ENCODE measurements at regions not wholly inside any gene's neighbourhood (a gene's known extent, or its start where the extent isn't known, plus 50 kb on each side); places are given as distances from the start of the nearest gene placed in this dataset.

DNA sequence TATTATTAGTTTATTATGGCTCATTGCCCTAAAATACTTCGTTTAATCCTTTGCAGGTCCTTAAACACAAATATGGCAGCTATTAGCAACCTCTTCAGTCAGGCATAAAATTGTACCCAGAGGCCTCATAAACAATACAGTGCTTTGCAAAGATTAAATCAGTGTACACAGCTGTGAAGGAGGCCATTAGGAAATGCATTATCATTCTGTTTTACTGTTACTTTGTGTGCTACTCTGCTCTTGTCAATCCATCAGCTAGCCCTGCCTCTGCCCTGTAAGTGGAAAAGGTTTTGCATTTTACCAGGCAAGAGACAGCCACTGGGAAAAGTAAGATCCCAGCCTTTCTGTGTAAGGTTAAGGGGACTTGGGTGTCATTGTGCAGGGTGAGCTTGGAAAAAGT is 415.7 kb upstream of the DAB1 start:
- 32 to 53% methylated on average over 1 of the region's 1 CpG for WGBS, 2 donors
- H3K27ac ChIP-seq (ENCODE audit: low read depth in 2 of 2, low read length in 1 of 2), result no peak overlapping the region
- peaks cover 4 to 5% of the 10 kb centered on the region in 2 donors for H3K9me3 ChIP-seq (ENCODE audit: control insufficient read depth in 2 of 2, insufficient read depth in 1 of 2, low read depth in 1 of 2, low read length in 1 of 2)

GRCh38 chr1:57839067-57839466 is 415.2 kb upstream of the DAB1 start:
- Histone ChIP-seq H3K4me3 (ENCODE audit: low read depth in 1 of 2, low read length in 2 of 2) (no peak overlapping the region), H3K4me1 (ENCODE audit: control insufficient read depth in 2 of 2, insufficient read depth in 2 of 2, low read length in 1 of 2) (no peaks in the 10 kb centered on the region), H3K9me3 (ENCODE audit: control insufficient read depth in 2 of 2, insufficient read depth in 1 of 2, low read depth in 1 of 2, low read length in 1 of 2) (peaks cover 4 to 5% of the 10 kb centered on the region in 2 donors), H3K36me3 (ENCODE audit: control insufficient read depth in 2 of 2, insufficient read depth in 2 of 2, low read length in 1 of 2) (no peaks in the 10 kb centered on the region), H3K27me3 (ENCODE audit: control insufficient read depth in 1 of 2, insufficient read depth in 2 of 2, low read length in 2 of 2) (no peaks in the 10 kb centered on the region), H3K27ac (ENCODE audit: low read depth in 2 of 2, low read length in 1 of 2) (no peak overlapping the region)
- WGBS, 2 donors, result 52 to 65% methylated on average over 1 of the region's 1 CpG

More for the DNA sequence above, 415.7 kb upstream of the DAB1 start:
- Histone ChIP-seq H3K36me3 (ENCODE audit: control insufficient read depth in 2 of 2, insufficient read depth in 2 of 2, low read length in 1 of 2) (no peaks in the 10 kb centered on the region), H3K27me3 (ENCODE audit: control insufficient read depth in 1 of 2, insufficient read depth in 2 of 2, low read length in 2 of 2) (no peaks in the 10 kb centered on the region), H3K4me1 (ENCODE audit: control insufficient read depth in 2 of 2, insufficient read depth in 2 of 2, low read length in 1 of 2) (no peaks in the 10 kb centered on the region), H3K4me3 (ENCODE audit: low read depth in 1 of 2, low read length in 2 of 2) (no peak overlapping the region)

- H3K4me3 ChIP-seq (ENCODE audit: low read depth in 1 of 2, low read length in 2 of 2), result no peak overlapping the region
- WGBS, 2 donors, result 44 to 45% methylated on average over 5 of the region's 5 CpGs
Measured at GRCh38 chr1:57835620-57836019, 411.8 kb upstream of the DAB1 start.

DNA sequence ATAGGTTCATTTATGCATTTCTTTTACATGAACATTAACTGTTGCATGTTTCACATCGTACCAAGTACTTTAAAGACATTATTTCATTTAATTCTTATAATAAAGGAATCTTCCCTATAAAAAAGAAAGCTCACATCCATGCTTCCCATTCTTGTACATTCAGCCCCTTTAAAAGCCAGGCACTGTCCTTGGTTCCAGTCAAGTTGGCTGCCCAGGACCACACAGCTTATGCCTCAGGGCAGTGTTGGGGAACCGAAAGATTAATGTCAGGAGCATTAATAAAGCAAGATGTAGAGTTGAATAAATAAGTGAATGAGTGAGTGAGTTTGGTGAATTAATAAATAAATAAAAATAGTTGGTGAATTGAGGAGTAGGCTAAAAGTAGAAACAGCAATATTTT is 409.4 kb upstream of the DAB1 start:
- Histone ChIP-seq H3K9me3 (ENCODE audit: control insufficient read depth in 2 of 2, insufficient read depth in 1 of 2, low read depth in 1 of 2, low read length in 1 of 2) (no peaks in the 10 kb centered on the region), H3K4me1 (ENCODE audit: control insufficient read depth in 2 of 2, insufficient read depth in 2 of 2, low read length in 1 of 2) (no peaks in the 10 kb centered on the region), H3K36me3 (ENCODE audit: control insufficient read depth in 2 of 2, insufficient read depth in 2 of 2, low read length in 1 of 2) (no peaks in the 10 kb centered on the region), H3K4me3 (ENCODE audit: low read depth in 1 of 2, low read length in 2 of 2) (no peak overlapping the region), H3K27me3 (ENCODE audit: control insufficient read depth in 1 of 2, insufficient read depth in 2 of 2, low read length in 2 of 2) (no peaks in the 10 kb centered on the region), H3K27ac (ENCODE audit: low read depth in 2 of 2, low read length in 1 of 2) (no peak overlapping the region)
- 64 to 81% methylated on average over 2 of the region's 2 CpGs for WGBS, 2 donors

More at GRCh38 chr1:57835620-57836019, 411.8 kb upstream of the DAB1 start:
- Histone ChIP-seq H3K9me3 (ENCODE audit: control insufficient read depth in 2 of 2, insufficient read depth in 1 of 2, low read depth in 1 of 2, low read length in 1 of 2) (no peaks in the 10 kb centered on the region), H3K27ac (ENCODE audit: low read depth in 2 of 2, low read length in 1 of 2) (no peak overlapping the region), H3K36me3 (ENCODE audit: control insufficient read depth in 2 of 2, insufficient read depth in 2 of 2, low read length in 1 of 2) (no peaks in the 10 kb centered on the region), H3K4me1 (ENCODE audit: control insufficient read depth in 2 of 2, insufficient read depth in 2 of 2, low read length in 1 of 2) (no peaks in the 10 kb centered on the region), H3K27me3 (ENCODE audit: control insufficient read depth in 1 of 2, insufficient read depth in 2 of 2, low read length in 2 of 2) (no peaks in the 10 kb centered on the region)

DNA sequence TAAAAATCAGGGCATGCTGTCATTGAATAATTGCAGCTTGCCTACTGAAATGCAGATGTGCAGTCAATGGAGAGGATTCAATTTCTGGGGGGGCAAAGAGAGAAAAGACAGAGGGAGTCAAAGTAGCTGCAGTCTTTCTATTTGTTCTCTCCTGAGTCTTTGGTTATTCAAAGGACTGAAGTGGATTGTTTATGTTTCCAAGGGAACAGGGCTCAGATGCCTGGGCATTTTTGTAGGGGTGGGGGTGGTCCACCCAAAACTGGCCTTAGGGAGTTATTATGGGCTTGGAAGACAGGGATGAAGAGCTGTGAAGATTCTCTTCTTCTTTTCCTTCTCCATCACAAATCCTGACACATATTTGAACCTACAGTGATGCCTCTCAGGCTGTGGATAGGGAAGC is 408.8 kb upstream of the DAB1 start:
- Histone ChIP-seq H3K36me3 (ENCODE audit: control insufficient read depth in 2 of 2, insufficient read depth in 2 of 2, low read length in 1 of 2) (no peaks in the 10 kb centered on the region), H3K9me3 (ENCODE audit: control insufficient read depth in 2 of 2, insufficient read depth in 1 of 2, low read depth in 1 of 2, low read length in 1 of 2) (no peaks in the 10 kb centered on the region), H3K27me3 (ENCODE audit: control insufficient read depth in 1 of 2, insufficient read depth in 2 of 2, low read length in 2 of 2) (no peaks in the 10 kb centered on the region), H3K27ac (ENCODE audit: low read depth in 2 of 2, low read length in 1 of 2) (no peak overlapping the region), H3K4me3 (ENCODE audit: low read depth in 1 of 2, low read length in 2 of 2) (no peak overlapping the region), H3K4me1 (ENCODE audit: control insufficient read depth in 2 of 2, insufficient read depth in 2 of 2, low read length in 1 of 2) (no peaks in the 10 kb centered on the region)

DNA sequence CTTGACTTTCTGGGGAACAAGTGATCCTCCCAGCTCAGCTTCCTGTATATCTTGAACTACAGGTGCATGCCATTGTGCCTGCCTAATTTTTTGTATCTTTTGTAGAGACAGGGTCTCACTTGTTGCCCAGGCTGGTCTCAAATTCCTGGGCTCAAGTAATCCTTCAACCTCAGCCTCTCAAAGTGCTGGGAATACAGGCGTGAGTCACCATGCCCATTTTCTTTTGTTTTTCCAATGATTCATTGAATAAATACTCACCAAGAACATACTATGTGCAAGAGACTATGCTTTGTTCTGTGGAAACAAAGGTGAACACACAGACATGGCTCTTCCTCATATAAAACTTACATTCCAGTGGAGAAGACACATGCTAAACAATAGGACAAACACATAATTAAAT is 407.8 kb upstream of the DAB1 start:
- H3K27me3 ChIP-seq (ENCODE audit: control insufficient read depth in 1 of 2, insufficient read depth in 2 of 2, low read length in 2 of 2), result no peaks in the 10 kb centered on the region
- no peaks in the 10 kb centered on the region for H3K9me3 ChIP-seq (ENCODE audit: control insufficient read depth in 2 of 2, insufficient read depth in 1 of 2, low read depth in 1 of 2, low read length in 1 of 2)
- H3K27ac ChIP-seq (ENCODE audit: low read depth in 2 of 2, low read length in 1 of 2), result no peak overlapping the region
- no peaks in the 10 kb centered on the region for H3K4me1 ChIP-seq (ENCODE audit: control insufficient read depth in 2 of 2, insufficient read depth in 2 of 2, low read length in 1 of 2)
- H3K36me3 ChIP-seq (ENCODE audit: control insufficient read depth in 2 of 2, insufficient read depth in 2 of 2, low read length in 1 of 2), result no peaks in the 10 kb centered on the region
- no peak overlapping the region for H3K4me3 ChIP-seq (ENCODE audit: low read depth in 1 of 2, low read length in 2 of 2)
- WGBS, 2 donors, result 47 to 68% methylated on average over 1 of the region's 1 CpG

DNA sequence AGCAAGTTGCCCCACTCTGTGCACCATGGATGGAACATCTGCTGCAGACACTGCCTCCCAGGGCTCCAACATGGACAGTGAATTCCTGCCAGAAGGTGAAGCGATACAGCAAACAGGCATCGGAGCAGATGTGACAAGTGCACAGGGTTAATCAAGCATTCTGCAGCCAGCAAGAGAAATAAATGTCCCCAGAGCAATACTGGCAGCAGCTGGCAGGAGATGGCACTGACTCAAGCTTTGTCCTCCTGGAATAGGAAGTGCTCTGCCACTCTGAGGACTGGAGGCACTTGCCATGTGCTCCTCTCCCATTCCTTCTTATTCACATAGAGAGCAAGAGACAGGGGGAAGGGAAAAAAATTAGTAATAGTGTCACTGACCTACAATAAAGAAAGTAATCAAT is 402.7 kb upstream of the DAB1 start:
- Histone ChIP-seq H3K27me3 (ENCODE audit: control insufficient read depth in 1 of 2, insufficient read depth in 2 of 2, low read length in 2 of 2) (no peaks in the 10 kb centered on the region), H3K27ac (ENCODE audit: low read depth in 2 of 2, low read length in 1 of 2) (no peak overlapping the region), H3K36me3 (ENCODE audit: control insufficient read depth in 2 of 2, insufficient read depth in 2 of 2, low read length in 1 of 2) (no peaks in the 10 kb centered on the region), H3K9me3 (ENCODE audit: control insufficient read depth in 2 of 2, insufficient read depth in 1 of 2, low read depth in 1 of 2, low read length in 1 of 2) (no peaks in the 10 kb centered on the region), H3K4me3 (ENCODE audit: low read depth in 1 of 2, low read length in 2 of 2) (no peak overlapping the region), H3K4me1 (ENCODE audit: control insufficient read depth in 2 of 2, insufficient read depth in 2 of 2, low read length in 1 of 2) (no peaks in the 10 kb centered on the region)
- 76 to 93% methylated on average over 2 of the region's 2 CpGs for WGBS, 2 donors

DNA sequence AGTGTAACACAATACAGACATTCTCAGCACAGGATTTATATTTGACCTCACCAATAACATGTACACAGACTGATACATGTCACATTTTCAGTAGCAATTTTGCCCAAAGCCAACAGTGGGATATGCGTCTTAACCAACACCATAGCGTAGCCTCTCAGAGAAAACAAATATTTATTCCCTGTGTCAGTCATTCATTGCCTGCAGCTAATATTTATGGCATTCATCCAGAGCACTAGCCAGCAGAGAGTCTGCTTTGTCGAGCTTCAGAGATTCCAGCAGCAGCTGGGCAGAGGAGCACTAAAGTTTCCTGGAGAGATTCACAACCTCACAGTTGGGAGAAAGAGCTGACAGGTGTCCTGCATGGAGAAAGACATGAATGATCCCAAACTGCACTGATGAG is 400.7 kb upstream of the DAB1 start:
- Histone ChIP-seq H3K9me3 (ENCODE audit: control insufficient read depth in 2 of 2, insufficient read depth in 1 of 2, low read depth in 1 of 2, low read length in 1 of 2) (no peaks in the 10 kb centered on the region), H3K36me3 (ENCODE audit: control insufficient read depth in 2 of 2, insufficient read depth in 2 of 2, low read length in 1 of 2) (no peaks in the 10 kb centered on the region), H3K27ac (ENCODE audit: low read depth in 2 of 2, low read length in 1 of 2) (no peak overlapping the region), H3K4me3 (ENCODE audit: low read depth in 1 of 2, low read length in 2 of 2) (no peak overlapping the region), H3K4me1 (ENCODE audit: control insufficient read depth in 2 of 2, insufficient read depth in 2 of 2, low read length in 1 of 2) (no peaks in the 10 kb centered on the region), H3K27me3 (ENCODE audit: control insufficient read depth in 1 of 2, insufficient read depth in 2 of 2, low read length in 2 of 2) (no peaks in the 10 kb centered on the region)
- 32 to 42% methylated on average over 3 of the region's 3 CpGs for WGBS, 2 donors

- Histone ChIP-seq H3K36me3 (ENCODE audit: control insufficient read depth in 2 of 2, insufficient read depth in 2 of 2, low read length in 1 of 2) (no peaks in the 10 kb centered on the region), H3K4me3 (ENCODE audit: low read depth in 1 of 2, low read length in 2 of 2) (no peak overlapping the region), H3K4me1 (ENCODE audit: control insufficient read depth in 2 of 2, insufficient read depth in 2 of 2, low read length in 1 of 2) (no peaks in the 10 kb centered on the region), H3K27me3 (ENCODE audit: control insufficient read depth in 1 of 2, insufficient read depth in 2 of 2, low read length in 2 of 2) (no peaks in the 10 kb centered on the region), H3K27ac (ENCODE audit: low read depth in 2 of 2, low read length in 1 of 2) (no peak overlapping the region), H3K9me3 (ENCODE audit: control insufficient read depth in 2 of 2, insufficient read depth in 1 of 2, low read depth in 1 of 2, low read length in 1 of 2) (no peaks in the 10 kb centered on the region)
- 72 to 74% methylated on average over 6 of the region's 6 CpGs for WGBS, 2 donors
Measured at GRCh38 chr1:57820356-57821095, 396.7 kb upstream of the DAB1 start.

DNA sequence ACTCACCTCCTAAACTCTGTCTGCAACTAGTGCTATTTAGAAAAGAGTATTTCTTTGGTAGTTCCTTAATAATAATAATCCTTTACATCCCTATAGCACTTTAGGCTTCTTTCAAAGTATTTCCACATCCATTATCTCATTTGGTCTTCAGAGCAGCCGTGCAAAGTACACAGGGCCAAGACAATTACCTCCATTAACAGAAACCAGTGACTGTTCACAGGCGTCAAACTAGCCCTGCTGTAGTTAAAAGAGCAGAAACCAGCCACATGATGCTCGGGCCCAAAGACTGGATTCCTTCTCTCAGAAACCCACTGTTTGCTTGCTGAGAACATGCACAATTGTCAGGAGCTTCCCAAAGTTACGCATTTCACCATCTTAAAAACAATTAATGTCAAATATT is 396.0 kb upstream of the DAB1 start:
- H3K9me3 ChIP-seq (ENCODE audit: control insufficient read depth in 2 of 2, insufficient read depth in 1 of 2, low read depth in 1 of 2, low read length in 1 of 2), result no peaks in the 10 kb centered on the region
- no peaks in the 10 kb centered on the region for H3K36me3 ChIP-seq (ENCODE audit: control insufficient read depth in 2 of 2, insufficient read depth in 2 of 2, low read length in 1 of 2)
- H3K27ac ChIP-seq (ENCODE audit: low read depth in 2 of 2, low read length in 1 of 2), result no peak overlapping the region
- WGBS, 2 donors, result 38 to 56% methylated on average over 4 of the region's 4 CpGs
- H3K4me3 ChIP-seq (ENCODE audit: low read depth in 1 of 2, low read length in 2 of 2), result no peak overlapping the region
- no peaks in the 10 kb centered on the region for H3K27me3 ChIP-seq (ENCODE audit: control insufficient read depth in 1 of 2, insufficient read depth in 2 of 2, low read length in 2 of 2)
- H3K4me1 ChIP-seq (ENCODE audit: control insufficient read depth in 2 of 2, insufficient read depth in 2 of 2, low read length in 1 of 2), result no peaks in the 10 kb centered on the region

Data from esophagus (tissue), 2 donors.